SK-N-SH (cell line): ENCODE measurements at regions not wholly inside any gene's neighbourhood (a gene's known extent, or its start where the extent isn't known, plus 50 kb on each side); places are given as distances from the start of the nearest gene placed in this dataset.

ENCODE experiments used
- CTCF ChIA-PET: fragments of 300-600, 350-600 bp; formaldehyde crosslinking; extraction: SDS; loops from one replicate; lab custom pipeline; 2021; lab: Yijun Ruan, JAX
- POLR2A ChIA-PET: fragments of 350-600 bp; sonication (Branson Sonifier 250); formaldehyde crosslinking; extraction: SDS; loops from one replicate; lab custom pipeline; 2020; ENCODE audit warnings: antibody characterized with exemption, inconsistent platforms; lab: Yijun Ruan, JAX
- DNase-seq: peaks from one replicate; pipeline ENCODE4 v3.0.0; 2012
- H2AFZ ChIP-seq: fragments of 200-600 bp; sonication (generic); 2 replicates; pipeline ENCODE4 v1.8.1; 2016; ENCODE audit warnings: antibody characterized with exemption, mild to moderate bottlenecking, low read depth
- H3F3A ChIP-seq: fragments of 200-600 bp; sonication (generic); replicated peaks from 2 replicates; pipeline ENCODE3; 2016; ENCODE audit warnings: antibody characterized with exemption, mild to moderate bottlenecking; ENCODE audit not compliant: insufficient read depth
- H3K27ac ChIP-seq, 2 experiments: fragments of 200-500 bp in 1 of 2; fragments of 200-600 bp in 1 of 2; sonication (Bioruptor generic) in 1 of 2; sonication (generic), shearing (Covaris generic) in 1 of 2; 2 replicates each; pipeline versions ENCODE4 v1.5.1 to v1.6.1; 2014 to 2016; ENCODE audit warnings: low read depth in 2 of 2, inconsistent platforms in 1 of 2, low read length in 1 of 2, mild to moderate bottlenecking in 1 of 2, mixed read lengths in 1 of 2
- H3K27me3 ChIP-seq: fragments of 200-600 bp; sonication (generic), shearing (Covaris generic); 2 replicates; pipeline ENCODE4 v1.6.1; 2016; ENCODE audit warnings: mixed run types; ENCODE audit not compliant: insufficient read depth
- H3K36me3 ChIP-seq, 2 experiments: fragments of 200-500 bp in 1 of 2; fragments of 200-600 bp in 1 of 2; sonication (Bioruptor generic) in 1 of 2; sonication (generic) in 1 of 2; replicated peaks in 1 of 2; 2 replicates each; pipeline versions ENCODE3 to v1.5.1; 2014 to 2016; ENCODE audit warnings: low read length in 1 of 2, mild to moderate bottlenecking in 1 of 2; ENCODE audit not compliant: insufficient read depth in 2 of 2, control insufficient read depth in 1 of 2
- H3K4me1 ChIP-seq, 2 experiments: fragments of 200-500 bp in 1 of 2; fragments of 200-600 bp in 1 of 2; sonication (Bioruptor generic) in 1 of 2; sonication (generic), shearing (Covaris generic) in 1 of 2; 2 replicates each; pipeline versions ENCODE4 v1.5.1 to v1.6.1; 2014 to 2016; ENCODE audit warnings: low read depth in 1 of 2, low read length in 1 of 2, mixed run types in 1 of 2; ENCODE audit not compliant: insufficient read depth in 2 of 2, control insufficient read depth in 1 of 2
- H3K4me2 ChIP-seq: fragments of 200-600 bp; sonication (generic), shearing (Covaris generic); 2 replicates; pipeline ENCODE4 v1.6.1; 2017; ENCODE audit warnings: mixed run types
- H3K4me3 ChIP-seq, 2 experiments: fragments of 200-500 bp in 1 of 2; fragments of 200-600 bp in 1 of 2; sonication (Bioruptor generic) in 1 of 2; sonication (generic), shearing (Covaris generic) in 1 of 2; 2 replicates each; pipeline versions ENCODE4 v1.5.1 to v1.8.1; 2014 to 2016; ENCODE audit warnings: low read depth in 2 of 2, inconsistent platforms in 1 of 2, low read length in 1 of 2, mild to moderate bottlenecking in 1 of 2, mixed read lengths in 1 of 2, moderate library complexity in 1 of 2
- H3K79me2 ChIP-seq: fragments of 200-600 bp; sonication (generic); 2 replicates; pipeline ENCODE4 v1.8.1; 2017; ENCODE audit warnings: mild to moderate bottlenecking; ENCODE audit not compliant: insufficient read depth
- H3K9ac ChIP-seq: fragments of 200-600 bp; sonication (generic); 2 replicates; pipeline ENCODE4 v1.6.1; 2017; ENCODE audit warnings: mixed run types
- H3K9me2 ChIP-seq: fragments of 200-600 bp; sonication (generic); 2 replicates; pipeline ENCODE4 v1.6.1; 2017; ENCODE audit warnings: mixed run types
- H3K9me3 ChIP-seq: fragments of 200-600 bp; sonication (generic); 2 replicates; pipeline ENCODE4 v1.6.1; 2017; ENCODE audit warnings: mixed run types, mild to moderate bottlenecking, moderate library complexity
- H4K20me1 ChIP-seq: fragments of 200-600 bp; sonication (generic); 2 replicates; pipeline ENCODE4 v1.6.1; 2017; ENCODE audit warnings: mild to moderate bottlenecking, mixed run types; ENCODE audit not compliant: insufficient read depth
- CHD2 ChIP-seq: fragments of 150-350 bp; IDR thresholded peaks from 2 replicates; pipeline ENCODE4 v1.6.1; 2018; ENCODE audit warnings: low read length; ENCODE audit not compliant: partially characterized antibody
- CTCF ChIP-seq: fragments of 200-600 bp; sonication (generic); IDR thresholded peaks from 2 replicates; pipeline ENCODE4 v1.6.1; 2017; ENCODE audit warnings: antibody characterized with exemption, mild to moderate bottlenecking, moderate library complexity
- ELF1 ChIP-seq: IDR thresholded peaks from 2 replicates; pipeline ENCODE4 v1.4.0; 2012
- EZH2phosphoT487 ChIP-seq: fragments of 200-600 bp; sonication (generic); IDR thresholded peaks from 2 replicates; pipeline ENCODE4 v1.6.1; 2017; ENCODE audit warnings: low read depth, mixed run types, mild to moderate bottlenecking, antibody characterized with exemption, moderate library complexity, borderline replicate concordance
- FOXM1 ChIP-seq: IDR thresholded peaks from 2 replicates; pipeline ENCODE4 v1.4.0; 2012; ENCODE audit warnings: low read depth, mild to moderate bottlenecking
- GABPA ChIP-seq: IDR thresholded peaks from 2 replicates; pipeline ENCODE4 v1.4.0; 2012; ENCODE audit warnings: low read depth, mild to moderate bottlenecking
- GATA2 ChIP-seq: sonication (generic); formaldehyde crosslinking; IDR thresholded peaks from 2 replicates; pipeline ENCODE4 v1.5.0; 2020; ENCODE audit warnings: mild to moderate bottlenecking, missing genetic modification reagents
- JUND ChIP-seq: IDR thresholded peaks from 2 replicates; pipeline ENCODE4 v1.4.0; 2012
- MAX ChIP-seq: IDR thresholded peaks from 2 replicates; pipeline ENCODE4 v1.4.0; 2012; ENCODE audit warnings: low read depth
- MEF2A ChIP-seq: IDR thresholded peaks from 2 replicates; pipeline ENCODE4 v1.4.0; 2012; ENCODE audit warnings: low read depth, borderline replicate concordance
- MXI1 ChIP-seq: IDR thresholded peaks from 2 replicates; pipeline ENCODE4 v1.6.1; 2012; ENCODE audit warnings: mild to moderate bottlenecking, low read depth, low read length, improper control_type of control experiment
- NFIC ChIP-seq: IDR thresholded peaks from 2 replicates; pipeline ENCODE4 v1.4.0; 2012; ENCODE audit warnings: borderline replicate concordance
- NRF1 ChIP-seq: IDR thresholded peaks from 2 replicates; pipeline ENCODE4 v1.6.1; 2012; ENCODE audit warnings: low read depth, mild to moderate bottlenecking, low read length
- RAD21 ChIP-seq: IDR thresholded peaks from 2 replicates; pipeline ENCODE4 v1.6.1; 2012; ENCODE audit warnings: mild to moderate bottlenecking, low read length
- RCOR1 ChIP-seq: fragments of 150-350 bp; IDR thresholded peaks from 2 replicates; pipeline ENCODE4 v1.6.1; 2017; ENCODE audit warnings: antibody characterized with exemption, low read length
- RXRA ChIP-seq: IDR thresholded peaks from 2 replicates; pipeline ENCODE4 v1.4.0; 2012; ENCODE audit warnings: low read depth, mild to moderate bottlenecking, borderline replicate concordance
- SIN3A ChIP-seq: IDR thresholded peaks from 2 replicates; pipeline ENCODE4 v1.6.1; 2012; ENCODE audit warnings: low read depth, mild to moderate bottlenecking, low read length, moderate library complexity, borderline replicate concordance
- TEAD4 ChIP-seq: IDR thresholded peaks from 2 replicates; pipeline ENCODE4 v1.4.0; 2012; ENCODE audit warnings: mild to moderate bottlenecking, borderline replicate concordance; ENCODE audit not compliant: insufficient read depth
- USF1 ChIP-seq: IDR thresholded peaks from 2 replicates; pipeline ENCODE4 v1.4.0; 2012; ENCODE audit warnings: low read depth, borderline replicate concordance
- USF2 ChIP-seq: fragments of 150-350 bp; IDR thresholded peaks from 2 replicates; pipeline ENCODE4 v1.6.1; 2017; ENCODE audit warnings: antibody characterized with exemption, low read length, low read depth, borderline replicate concordance
- YY1 ChIP-seq: IDR thresholded peaks from 2 replicates; pipeline ENCODE4 v1.4.0; 2012; ENCODE audit warnings: low read depth, mild to moderate bottlenecking
- WGBS: methylation state at CpG from one replicate; pipeline ENCODE4 v1.1.6; 2017; ENCODE audit warnings: low lambda C conversion rate; 5-methylcytosine and 5-hydroxymethylcytosine counted together

GRCh38 chr18:4801151-4801550 lies 346.0 kb upstream of the DLGAP1 start (continued):
- TF ChIP-seq USF1 (no peak), MAX (no peak), NFIC (no peak), USF2 (no peak), RAD21 (no peak), GATA2 (CRISPR knock-in tag) (no peak)

- 7% methylated on average over 3 of the region's 3 CpGs for WGBS
- Histone ChIP-seq H3K9me3 (no peaks in the 10 kb centered on the region; the same call in 1 of the 2 replicates), H3K9ac (no peak overlapping the region), H3F3A (no peaks in the 10 kb centered on the region), H3K4me2 (no peak overlapping the region), H3K9me2 (no peaks in the 10 kb centered on the region), H3K79me2 (no peaks in the 10 kb centered on the region), H4K20me1 (no peaks in the 10 kb centered on the region), H3K4me1 (no peaks in the 10 kb centered on the region), H3K4me3 (no peak overlapping the region), H3K36me3 (no peaks in the 10 kb centered on the region), H3K27me3 (no peaks in the 10 kb centered on the region), H2AFZ (no peak overlapping the region), H3K27ac (no peak overlapping the region)
- ChIA-PET POLR2A (no interaction called here), CTCF (no interaction called here)
- DNase-seq: no peak
- TF ChIP-seq CHD2 (no peak), RCOR1 (no peak), ELF1 (no peak), YY1 (no peak), MEF2A (no peak), NRF1 (no peak)
Observed at GRCh38 chr18:4797002-4797685, 342.0 kb upstream of the DLGAP1 start.

GRCh38 chr18:4789506-4789905 lies 334.4 kb upstream of the DLGAP1 start:
- Histone ChIP-seq H4K20me1 (no peaks in the 10 kb centered on the region), H3K27ac (no peak overlapping the region), H3K79me2 (no peaks in the 10 kb centered on the region), H3K4me3 (no peak overlapping the region), H3K27me3 (no peaks in the 10 kb centered on the region), H3K4me2 (no peak overlapping the region), H3K9ac (no peak overlapping the region), H3K9me3 (peaks cover 3% of the 10 kb centered on the region; the same call in 1 of the 2 replicates), H3K9me2 (no peaks in the 10 kb centered on the region), H2AFZ (no peak overlapping the region), H3K4me1 (no peaks in the 10 kb centered on the region), H3F3A (no peaks in the 10 kb centered on the region), H3K36me3 (no peaks in the 10 kb centered on the region)
- ChIA-PET POLR2A (no interaction called here), CTCF (no interaction called here)
- no peak for DNase-seq
- no CpG with 5 or more reads among the region's 1 CpG for WGBS
- TF ChIP-seq ELF1: no peak
- no peak for TF ChIP-seq JUND
- no peak for TF ChIP-seq EZH2phosphoT487
- TF ChIP-seq SIN3A: no peak
- no peak for TF ChIP-seq FOXM1
- TF ChIP-seq USF2: no peak
- TF ChIP-seq TEAD4: no peak
- no peak for TF ChIP-seq MXI1
- TF ChIP-seq RXRA: no peak
- TF ChIP-seq GABPA: no peak
- no peak for TF ChIP-seq GATA2 (CRISPR knock-in tag)
- TF ChIP-seq YY1: no peak
- TF ChIP-seq CTCF: no peak
